ENCODE measurements at regions not wholly inside any gene's neighbourhood (a gene's known extent, or its start where the extent isn't known, plus 50 kb on each side); places are given as distances from the start of the nearest gene placed in this dataset.
A peak's percentile ranks its signal among the peaks of the same experiment; 100 is the strongest.

DNA sequence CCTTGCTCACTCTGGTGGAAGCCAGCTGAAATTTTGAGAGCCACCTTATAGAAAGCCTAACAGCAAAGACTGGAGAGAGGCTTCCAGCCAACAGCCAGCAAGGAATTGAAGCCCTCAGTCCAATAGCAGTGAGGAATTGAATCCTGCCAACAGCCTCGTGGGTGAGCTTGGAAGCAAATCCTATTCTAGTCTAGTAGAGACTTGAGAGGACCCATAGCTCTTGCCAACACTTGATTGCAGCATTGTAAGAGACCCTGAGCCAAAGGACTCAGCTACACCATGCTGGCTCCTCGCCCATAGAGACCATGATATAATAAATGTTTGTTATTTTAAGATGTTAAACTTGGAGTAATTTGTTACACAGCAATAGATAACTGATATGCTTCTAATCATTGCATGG, 403.0 kb upstream of the TNP1 start:
- no peak for DNase-seq

DNA sequence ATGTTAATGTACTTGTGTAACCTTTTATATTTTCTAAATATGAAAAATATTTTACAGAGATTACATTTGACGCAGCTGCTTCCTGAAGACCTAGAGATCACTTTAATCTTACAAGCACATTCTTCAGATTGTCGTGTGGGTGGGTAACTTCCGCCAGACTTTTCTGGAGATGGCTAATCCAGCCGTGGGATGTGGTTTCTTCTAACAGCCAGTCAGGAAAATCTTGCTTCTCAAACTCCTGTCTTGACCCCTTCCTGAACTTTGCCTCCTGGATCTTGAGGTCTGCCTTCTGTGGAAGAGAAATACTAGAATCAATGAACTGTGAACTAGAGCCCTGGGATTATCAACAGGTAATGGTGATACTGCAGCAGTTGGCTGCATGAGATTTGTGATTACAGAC, 401.6 kb upstream of the TNP1 start:
- no peak for DNase-seq

DNA sequence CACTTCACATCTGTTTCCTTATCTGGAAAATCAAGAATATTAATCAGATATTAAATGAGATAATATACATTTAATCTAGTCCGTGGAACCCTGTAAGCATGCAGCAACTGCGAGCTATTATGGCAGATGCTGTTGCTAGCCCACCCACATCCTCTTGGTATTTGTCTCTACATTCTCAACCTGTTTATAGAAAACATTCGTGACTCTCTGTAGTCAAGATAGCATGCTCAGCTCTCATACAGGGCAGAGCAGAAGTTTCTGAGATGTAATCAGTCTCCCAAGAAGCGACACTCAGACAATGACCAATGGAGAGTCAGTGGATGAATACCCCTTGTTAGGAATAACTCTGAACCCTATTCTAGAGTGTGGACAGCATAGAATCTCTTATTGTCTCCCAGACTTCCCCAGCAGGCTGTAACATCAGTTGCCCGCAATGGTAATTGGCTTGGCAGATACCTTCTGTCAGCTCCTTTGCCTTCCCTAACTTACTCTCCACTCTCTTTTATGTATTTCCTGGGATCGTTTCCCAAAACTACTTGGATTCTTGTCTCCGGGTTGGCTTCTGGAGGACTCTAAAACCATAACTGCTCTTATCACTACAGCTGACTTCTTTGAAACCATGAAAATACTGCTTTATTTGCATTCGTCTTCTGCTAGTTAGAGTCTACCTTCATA, 400.7 kb upstream of the TNP1 start:
- no peak for DNase-seq

DNA sequence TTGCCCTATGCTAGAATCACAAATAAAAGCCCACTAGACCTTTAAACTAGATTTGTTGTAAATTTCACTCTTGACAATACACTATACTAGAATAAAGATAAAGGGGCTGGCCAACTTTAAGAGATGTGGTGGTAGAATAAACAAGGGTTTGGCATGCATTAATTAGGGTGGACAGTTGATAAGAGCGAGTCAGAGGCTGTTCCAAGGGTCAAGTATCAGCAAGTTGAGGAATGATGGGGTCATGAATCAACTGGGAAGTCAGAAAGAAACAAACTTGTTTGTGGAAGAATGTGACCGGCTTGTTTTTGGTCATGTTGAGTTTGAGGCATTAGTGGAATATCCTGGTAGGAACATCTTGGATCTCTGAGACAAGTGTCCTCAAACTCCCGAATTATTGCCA, 398.3 kb upstream of the TNP1 start:
- no peak for DNase-seq

DNA sequence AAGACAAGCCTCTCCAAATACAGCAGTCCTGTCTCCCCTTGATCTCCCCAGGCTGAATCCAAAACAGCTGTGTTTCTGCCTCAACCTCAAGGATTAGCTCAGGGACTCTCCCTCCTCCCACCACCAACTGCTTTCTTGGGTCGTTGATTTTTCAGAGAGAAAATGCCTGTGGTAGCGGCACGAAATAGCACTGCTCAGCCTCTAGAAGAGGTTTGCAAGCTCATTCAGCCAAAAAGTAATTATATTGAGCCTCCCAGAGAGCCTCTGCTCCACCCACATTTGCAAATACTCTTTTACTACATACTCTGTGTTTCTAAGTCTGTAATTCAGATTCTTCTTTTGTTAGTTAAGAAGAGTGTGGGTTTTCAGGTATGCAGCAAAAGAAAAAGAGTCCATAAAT, 396.4 kb upstream of the TNP1 start:
- DNase-seq, result no peak

DNA sequence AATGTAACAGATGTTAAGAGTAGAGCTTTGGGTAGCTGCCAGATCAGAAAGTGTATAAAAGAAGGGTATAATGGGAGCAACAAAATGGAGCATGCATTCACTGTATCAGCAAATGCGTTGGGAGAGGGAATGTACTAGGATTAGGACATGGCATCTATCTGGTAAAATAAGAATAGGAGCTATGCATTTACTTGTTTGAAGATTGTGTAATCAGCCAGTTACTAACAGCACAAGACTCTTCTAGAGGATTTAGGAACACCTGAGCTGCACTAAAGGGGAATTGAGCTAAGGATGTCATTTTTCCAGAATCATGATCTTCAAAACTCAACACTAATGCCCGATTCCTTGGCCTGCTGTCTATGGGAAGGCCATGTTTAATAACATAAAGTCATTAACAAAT, 394.2 kb upstream of the TNP1 start:
- DNase-seq, result no peak

DNA sequence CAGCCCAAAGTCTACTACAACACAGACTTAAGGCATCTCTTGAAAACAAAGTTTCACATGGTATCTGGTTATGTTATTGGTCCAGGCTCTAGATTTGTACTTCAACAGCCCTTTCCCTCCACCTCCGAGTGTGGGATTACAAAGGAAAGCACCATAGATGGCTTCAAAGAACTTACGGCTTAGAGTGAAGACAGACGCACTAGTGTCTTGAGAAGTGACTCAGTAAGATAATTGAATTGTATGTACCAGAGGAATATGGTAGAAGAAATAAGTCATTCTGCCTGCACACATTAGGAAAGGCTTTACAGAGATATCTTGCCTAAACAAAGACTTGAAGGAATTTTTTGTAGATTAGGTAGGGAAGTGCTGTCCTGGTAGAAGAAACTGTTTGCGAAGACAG, 392.3 kb upstream of the TNP1 start:
- DNase-seq, result no peak

DNA sequence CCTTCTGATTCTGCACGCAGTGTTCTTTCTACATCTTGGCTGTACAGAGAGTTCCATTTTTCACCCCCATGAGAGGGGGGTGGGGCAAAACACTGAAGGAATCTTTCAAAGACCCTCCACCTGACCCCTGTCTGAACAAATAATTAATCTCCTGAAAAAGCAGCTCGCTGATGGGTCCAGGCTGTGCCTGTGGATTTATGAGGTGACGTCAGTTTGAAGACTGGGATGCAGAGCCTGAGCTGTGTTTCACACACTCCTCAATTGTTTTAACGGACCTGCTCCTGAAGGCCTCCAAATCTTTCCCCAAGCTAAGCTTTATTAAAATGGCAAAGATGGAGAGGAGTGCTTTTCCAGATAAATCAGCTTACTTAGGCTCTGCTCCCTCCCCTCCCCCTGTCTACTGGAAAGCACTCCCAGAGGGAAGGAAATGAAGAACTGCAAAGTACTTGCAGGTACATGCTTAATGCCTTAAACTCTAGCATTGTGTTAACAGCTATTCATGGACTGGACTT, 390.2 kb upstream of the TNP1 start:
- peak; percentile 83 for DNase-seq

DNA sequence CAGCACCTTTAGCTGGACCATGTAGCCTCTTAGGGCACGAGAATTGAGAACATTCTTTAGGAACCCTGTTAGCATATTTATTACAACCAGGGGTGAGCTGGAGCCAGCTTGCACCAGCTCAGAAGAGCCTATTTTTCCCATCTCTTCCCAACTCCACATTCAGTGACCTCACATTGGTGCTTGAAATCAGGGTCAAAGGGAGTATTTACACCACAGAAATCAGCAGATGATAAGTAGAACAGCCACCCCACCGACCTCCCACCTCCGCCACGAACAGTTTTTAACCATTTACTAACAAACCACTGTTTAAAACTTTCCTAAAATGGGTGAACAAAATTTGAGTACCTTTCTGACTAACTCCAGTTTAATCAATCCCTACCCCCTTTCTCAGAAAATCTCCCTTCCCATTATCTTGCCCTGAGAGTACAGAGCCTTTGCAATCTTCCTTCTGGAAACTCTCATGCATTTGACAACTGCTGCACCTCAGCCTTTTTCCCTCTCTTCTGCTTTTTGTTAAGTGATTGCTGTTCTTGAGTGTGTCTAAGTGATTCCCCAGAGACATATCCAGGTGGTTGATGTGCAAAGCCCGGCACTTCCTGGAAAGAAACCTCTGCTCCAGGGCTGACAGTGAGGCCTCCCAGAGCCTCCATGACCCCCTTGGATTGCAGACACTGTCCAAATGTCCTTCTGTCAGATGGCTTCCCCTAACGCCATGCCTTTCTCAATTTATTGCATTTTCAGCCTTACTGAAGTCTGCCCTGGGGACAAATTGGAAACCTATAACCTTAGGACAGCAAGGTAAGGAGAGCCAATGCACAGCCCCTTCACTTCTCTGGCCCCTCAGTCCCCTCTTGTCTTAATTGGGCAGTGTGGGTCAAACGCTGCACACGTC, 389.5 kb upstream of the TNP1 start:
- DNase-seq, result no peak

DNA sequence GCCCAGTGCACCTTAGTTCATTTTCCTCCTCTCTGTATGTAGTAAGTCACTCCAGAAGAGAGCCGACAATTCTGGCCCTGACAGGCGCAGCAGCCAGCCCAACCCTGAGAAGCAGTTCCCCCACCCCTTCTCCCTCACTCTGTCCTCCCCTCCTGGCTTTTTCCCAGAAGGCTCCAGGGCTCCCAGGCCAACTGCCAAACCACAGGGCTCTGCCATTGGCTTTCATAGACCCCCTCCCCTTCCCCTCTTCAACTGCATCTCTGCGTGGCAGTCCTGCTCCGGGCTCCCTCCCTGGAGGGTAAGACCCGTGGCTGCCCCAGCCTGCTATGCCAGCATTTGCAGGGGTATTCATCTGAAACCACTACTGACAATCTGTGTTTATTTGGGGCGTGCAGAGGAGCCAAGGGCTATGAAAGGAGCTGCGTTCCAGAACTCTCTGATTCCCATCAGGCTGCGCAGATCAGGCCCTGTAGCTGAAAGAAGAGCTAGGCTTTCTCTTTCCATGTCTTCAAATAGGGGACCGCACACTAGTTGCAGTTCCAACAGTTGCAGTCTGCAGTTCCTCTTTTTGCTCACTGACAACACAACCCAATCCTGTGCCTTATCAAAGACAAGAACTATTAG, 388.6 kb upstream of the TNP1 start:
- DNase-seq, result peak; percentile 96

DNA sequence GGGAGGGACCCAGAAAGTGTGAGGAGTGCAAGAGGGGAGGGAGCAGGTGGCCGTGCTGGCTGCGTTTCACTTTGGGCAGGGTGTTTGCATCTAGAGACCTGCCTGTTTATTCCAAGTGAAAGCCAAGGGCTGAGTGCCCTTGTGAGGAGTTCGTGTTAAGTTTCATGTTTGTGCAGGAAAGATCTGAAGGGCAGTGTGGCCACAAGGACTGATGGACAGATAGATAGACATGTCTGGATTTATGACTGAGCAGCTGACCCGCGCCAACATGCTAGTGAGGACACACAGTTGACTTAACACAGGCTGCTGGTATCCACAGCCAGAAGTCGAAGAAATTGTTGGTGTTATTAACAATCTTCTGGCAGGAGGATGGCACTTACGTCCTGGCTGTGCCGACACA, 387.6 kb upstream of the TNP1 start:
- no peak for DNase-seq

DNA sequence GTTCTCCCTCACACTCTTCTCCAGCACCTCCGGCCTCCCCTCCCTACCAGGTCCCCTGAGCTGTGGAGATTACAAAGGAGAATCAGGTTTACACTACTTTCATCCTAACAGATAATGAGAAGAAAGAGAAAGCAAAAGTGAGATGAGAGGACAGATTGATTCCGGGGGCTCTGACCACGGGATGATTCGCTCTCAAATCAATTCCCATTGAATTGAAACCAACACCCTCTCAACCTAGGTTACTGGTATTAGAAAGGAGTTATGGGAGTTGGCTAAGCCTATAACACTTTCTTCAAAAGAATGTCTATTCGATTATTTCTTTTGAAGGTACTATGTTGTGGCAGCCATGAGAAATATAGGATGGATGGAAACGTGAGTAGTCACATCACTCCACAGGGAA, 386.2 kb upstream of the TNP1 start:
- no peak for DNase-seq

DNA sequence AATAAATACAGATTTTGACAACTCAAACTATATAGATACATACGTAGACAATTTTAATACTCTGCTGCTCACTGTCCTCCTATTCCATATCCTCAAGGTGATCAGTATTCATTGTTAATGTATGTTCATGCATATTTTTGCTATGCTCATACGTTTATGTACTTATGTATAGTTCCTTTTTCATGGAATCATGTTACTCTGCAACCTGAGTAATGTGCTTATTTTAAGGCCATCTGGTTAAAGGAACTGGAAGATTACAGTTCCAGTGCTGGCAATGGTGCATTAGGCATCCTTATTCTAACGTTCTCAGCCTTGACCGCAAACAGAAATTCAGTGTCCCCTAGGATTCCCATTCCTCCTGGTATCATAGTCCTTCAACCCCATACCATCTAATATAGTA, 385.0 kb upstream of the TNP1 start:
- DNase-seq, result no peak

DNA sequence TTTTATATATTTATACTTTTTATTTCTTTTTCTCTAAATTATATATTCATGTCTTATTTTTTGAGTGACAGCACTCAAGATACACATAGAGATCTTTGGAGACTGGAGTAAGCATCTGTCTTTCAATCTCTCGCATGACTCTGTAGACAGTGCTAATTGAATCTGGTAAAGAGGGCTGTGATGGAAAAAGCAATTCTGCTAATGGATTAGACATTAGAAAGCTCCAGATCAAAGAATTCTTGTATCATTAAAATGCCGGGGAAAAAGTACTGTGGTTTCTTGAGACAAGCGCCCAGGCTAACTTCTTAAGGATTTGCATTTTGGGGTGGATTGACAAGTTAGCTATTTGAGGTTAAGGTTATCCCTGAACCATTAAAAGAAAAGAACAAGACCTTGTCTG, 383.1 kb upstream of the TNP1 start:
- no peak for DNase-seq

DNA sequence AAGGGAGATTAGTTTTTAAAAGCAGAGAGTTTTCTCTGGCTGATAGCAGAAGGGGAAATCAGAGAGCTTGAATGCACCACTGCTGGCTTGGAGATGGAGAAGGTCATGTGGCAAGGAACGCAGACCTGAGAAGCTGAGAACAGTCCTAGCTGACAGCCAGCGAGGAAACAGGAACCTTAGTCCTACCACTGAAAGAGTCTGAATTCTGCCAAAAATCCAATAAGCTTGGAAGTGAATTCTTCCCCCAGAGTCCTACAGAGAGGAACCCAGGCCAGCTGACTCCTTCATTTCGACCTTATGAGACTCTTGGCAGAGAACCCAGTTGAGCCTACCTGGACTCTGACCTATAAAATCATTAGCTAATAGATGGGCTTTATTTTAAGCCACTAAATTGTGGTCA, 371.9 kb upstream of the TNP1 start:
- no peak for DNase-seq

DNA sequence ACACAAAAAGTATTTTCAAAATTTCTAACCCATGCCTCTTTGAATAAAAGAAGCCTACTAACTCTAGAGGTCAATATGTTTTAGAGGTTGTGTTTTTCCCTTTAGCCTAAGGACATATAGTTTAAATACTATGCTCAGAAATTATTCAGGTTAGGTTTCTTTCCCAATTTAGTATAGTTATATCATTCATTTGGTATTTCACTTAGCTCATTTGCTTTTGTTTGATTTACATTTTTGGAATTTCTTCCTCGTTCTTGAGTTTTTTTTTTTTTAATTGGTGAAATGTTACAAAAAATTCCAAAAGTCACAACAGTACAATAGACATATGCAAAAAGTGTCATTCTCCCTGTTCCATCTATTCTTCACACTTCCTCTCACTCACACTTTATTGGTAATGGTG, 371.3 kb upstream of the TNP1 start:
- no peak for DNase-seq

DNA sequence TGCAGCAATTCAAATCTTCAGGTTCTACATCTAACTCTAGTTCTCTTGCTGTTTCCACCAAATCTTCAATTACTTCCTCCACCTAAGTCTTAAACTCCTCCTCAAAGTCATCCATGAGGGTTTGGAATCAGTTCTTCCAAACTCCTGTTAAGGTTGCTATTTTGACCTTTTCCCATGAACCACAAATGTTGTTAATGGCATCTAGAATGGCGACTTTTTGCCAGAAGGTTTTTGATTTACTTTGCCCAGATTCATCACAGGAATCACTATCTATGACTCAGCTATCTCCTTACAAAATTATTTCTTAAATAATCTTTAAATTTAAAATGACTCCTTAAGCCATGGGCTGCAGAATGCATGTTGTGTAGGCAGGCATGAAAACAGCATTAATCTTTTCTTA, 368.9 kb upstream of the TNP1 start:
- no peak for DNase-seq

DNA sequence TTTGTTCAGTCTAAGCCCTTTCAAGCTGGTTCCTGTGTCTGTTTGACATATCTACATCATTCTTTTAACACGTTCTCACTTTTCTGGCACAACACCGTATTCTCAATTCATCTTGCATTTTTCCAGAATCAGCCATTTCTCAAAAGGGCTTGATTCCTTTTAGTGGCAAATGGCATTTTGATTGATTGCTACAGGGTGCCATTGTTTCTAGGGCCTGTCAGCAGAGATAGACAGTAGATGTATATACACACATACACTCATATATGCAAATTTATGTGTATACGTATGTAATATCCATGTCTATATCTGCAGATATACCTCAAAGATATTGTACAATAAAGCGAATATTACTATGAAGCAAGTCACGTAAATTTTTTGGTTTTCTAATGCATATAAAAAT, 367.9 kb upstream of the TNP1 start:
- no peak for DNase-seq

DNA sequence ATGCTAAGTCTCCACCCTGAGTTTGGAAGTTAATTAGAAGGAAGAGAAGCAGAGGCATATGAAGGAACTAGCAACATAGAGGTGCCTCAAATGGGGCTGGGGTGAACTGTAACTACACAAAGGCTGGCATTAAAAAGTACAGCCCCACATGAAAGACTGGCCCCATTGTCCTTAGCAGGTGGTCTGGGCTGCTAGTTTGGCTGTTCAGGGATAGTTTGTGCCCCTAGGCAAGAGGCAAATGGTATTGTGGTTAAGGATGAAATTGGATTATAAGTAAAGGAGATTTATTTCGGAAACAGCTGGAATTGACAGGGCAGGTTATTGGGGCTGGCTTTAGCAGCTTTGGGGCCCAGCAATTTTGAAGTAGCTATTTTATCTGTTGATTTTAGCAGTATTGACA, 365.7 kb upstream of the TNP1 start:
- DNase-seq, result no peak

DNA sequence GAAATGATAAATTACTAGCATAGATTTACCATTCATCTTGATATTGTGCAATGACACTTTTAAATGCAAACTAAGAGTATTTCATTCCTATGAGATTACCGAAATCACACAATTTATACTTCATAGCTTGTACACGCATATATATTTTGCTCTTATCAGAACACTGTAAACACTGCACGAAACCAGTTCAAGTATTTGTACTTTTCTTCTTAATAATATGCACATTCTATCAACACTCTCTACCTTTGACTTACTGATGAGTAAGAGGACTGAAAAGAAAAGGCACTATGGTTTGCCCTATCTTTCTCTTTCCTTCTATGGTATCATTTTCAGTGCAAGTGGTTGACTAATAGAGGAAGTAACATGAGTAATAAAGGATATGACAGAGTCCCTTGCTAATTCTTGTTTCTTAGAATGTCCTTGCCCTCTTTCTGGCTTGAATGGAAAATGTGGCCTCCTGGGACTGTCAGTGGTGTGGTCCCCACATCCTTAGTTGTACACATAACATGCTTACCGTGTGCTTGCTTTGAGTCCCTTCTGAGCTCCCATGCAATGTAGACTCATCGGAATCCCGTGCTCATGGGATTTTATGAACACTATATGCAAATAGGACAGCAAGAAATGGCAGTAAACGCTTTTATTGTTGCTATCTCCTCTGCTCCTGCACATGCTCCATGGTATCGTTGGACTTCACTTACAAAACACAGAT, 363.5 kb upstream of the TNP1 start:
- DNase-seq, result no peak

DNA sequence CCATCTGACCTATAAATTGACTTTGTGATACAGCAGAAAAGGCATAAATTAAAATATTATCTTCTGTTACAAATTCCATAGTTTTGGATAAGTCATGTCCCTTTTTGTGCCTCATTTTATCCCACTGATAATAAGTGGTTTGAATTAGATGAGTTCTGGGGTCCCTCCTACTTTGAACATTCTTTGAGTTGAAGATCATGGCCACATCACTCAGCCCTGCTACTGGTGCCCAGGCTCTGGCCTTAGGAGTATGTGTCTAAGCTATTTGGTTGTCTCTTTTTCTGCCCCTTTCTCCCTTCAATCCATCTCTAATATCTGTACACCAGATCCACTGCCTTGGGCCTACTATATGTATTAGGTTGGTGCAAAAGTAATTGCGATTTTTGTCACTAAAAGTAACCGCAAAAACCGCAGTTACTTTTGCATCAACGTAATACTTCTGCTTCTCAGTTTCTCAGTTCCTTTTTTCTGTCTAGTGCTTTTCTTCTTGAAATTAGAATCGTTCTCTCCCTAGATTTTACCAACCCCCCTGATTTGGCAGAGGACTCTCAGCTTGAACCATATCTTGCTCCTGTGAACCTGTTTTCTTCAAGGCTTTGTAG, 362.5 kb upstream of the TNP1 start:
- no peak for DNase-seq

DNA sequence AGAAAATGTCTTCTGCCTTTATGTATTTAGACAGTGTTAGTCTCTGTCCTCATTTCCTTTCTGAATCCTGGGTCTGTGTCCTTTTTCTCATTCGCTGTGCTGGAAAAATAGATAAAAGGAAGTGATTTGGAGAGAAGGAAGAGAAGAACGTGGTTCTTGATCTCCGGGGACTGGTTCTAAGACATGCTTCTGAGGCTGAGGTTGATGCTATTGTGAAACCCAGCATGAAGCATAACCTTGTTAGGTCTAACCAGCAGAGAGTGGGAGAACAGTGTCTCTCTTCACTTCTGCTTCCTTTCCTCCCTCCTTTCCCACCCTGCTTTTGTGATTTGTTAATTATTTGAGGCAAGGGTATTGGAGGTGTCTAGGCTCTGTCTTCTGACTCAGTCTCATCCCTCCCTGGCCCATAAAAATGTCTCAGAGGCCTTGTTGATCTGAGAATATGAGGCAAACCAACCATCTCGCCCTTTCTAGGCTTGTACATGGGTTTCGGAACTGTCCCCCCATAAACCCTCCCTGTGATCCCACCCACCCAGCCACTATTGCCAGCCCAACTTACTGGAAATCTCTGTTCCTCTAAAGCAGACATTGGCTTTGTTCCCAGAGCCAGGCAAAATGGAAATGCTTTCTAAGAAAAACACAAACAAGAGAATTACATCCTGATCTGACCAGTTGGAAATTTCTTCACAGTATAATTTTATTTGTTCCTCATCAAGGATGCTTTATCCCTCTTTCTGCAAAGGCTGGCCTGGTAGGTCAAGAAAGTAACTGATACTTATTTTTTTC, 360.6 kb upstream of the TNP1 start:
- no peak for DNase-seq

Data from left hindlimb (tissue), 1 donor.